Activated CD8-positive, alpha-beta T cell treated with anti-CD3 and anti-CD28 coated beads for 36 hours (primary cell): ENCODE measurements at regions not wholly inside any gene's neighbourhood (a gene's known extent, or its start where the extent isn't known, plus 50 kb on each side); places are given as distances from the start of the nearest gene placed in this dataset.

ENCODE experiments used
- ATAC-seq: fragments of 200-7000 bp; cut with Tn5 transposase; one replicate; pipeline ENCODE4 v1.10.0; 2021; ENCODE audit warnings: mild to moderate bottlenecking, moderate library complexity
- CTCF ChIA-PET: fragments of 350-600 bp; sonication (Branson Sonifier 250); formaldehyde crosslinking; loops from one replicate; lab custom pipeline; 2021; ENCODE audit warnings: antibody characterized with exemption; lab: Charles Lee
- POLR2A ChIA-PET: fragments of 350-600 bp; sonication (Branson Sonifier 250); formaldehyde crosslinking; loops from one replicate; lab custom pipeline; 2021; ENCODE audit warnings: antibody characterized with exemption; lab: Charles Lee
- DNase-seq: peaks from one replicate; pipeline ENCODE4 v3.0.0-alpha.2; 2020
- H3K27ac Mint-ChIP-seq: one replicate; pipeline ENCODE4 v1.8.0; 2021; ENCODE audit warnings: mild to moderate bottlenecking, mixed read lengths
- H3K27me3 Mint-ChIP-seq: one replicate; pipeline ENCODE4 v1.8.0; 2021; ENCODE audit warnings: mixed read lengths
- H3K36me3 Mint-ChIP-seq: one replicate; pipeline ENCODE4 v1.8.0; 2021; ENCODE audit warnings: low read depth, mixed read lengths
- H3K4me1 Mint-ChIP-seq: one replicate; pipeline ENCODE4 v1.8.0; 2021; ENCODE audit warnings: low read depth, mixed read lengths
- H3K4me3 Mint-ChIP-seq: one replicate; pipeline ENCODE4 v1.8.0; 2021; ENCODE audit warnings: mild to moderate bottlenecking, moderate library complexity, mixed read lengths
- H3K9me3 Mint-ChIP-seq: one replicate; pipeline ENCODE4 v1.8.0; 2021; ENCODE audit warnings: mixed read lengths
- CTCF ChIP-seq: fragments of 200-600 bp; IDR thresholded peaks from one replicate; pipeline ENCODE4 v1.8.0; 2022; ENCODE audit warnings: antibody characterized with exemption, mild to moderate bottlenecking
- intact Hi-C: fragments of 100-400 bp; cut with micrococcal nuclease; formaldehyde crosslinking; loops from one replicate; pipeline ENCODE4 v1.10.0; 2022

GRCh38 chr16:86455116-86455515 is 55.2 kb upstream of the FOXF1 start:
- Mint-ChIP-seq H3K9me3 (no peaks in the 10 kb centered on the region), H3K27ac (no peak overlapping the region), H3K4me3 (no peak overlapping the region), H3K36me3 (no peaks in the 10 kb centered on the region), H3K27me3 (peaks cover 14% of the 10 kb centered on the region), H3K4me1 (no peaks in the 10 kb centered on the region)
- no peak for TF ChIP-seq CTCF
- CTCF ChIA-PET = no interaction called here
- intact Hi-C loops = no loop called here
- ATAC-seq (no peak), DNase-seq (no peak)
- POLR2A ChIA-PET = no interaction called here

GRCh38 chr16:86455640-86456039 is 54.7 kb upstream of the FOXF1 start:
- intact Hi-C loops = no loop called here
- ChIA-PET POLR2A (no interaction called here), CTCF (no interaction called here)
- DNase-seq = no peak
- no peak overlapping the region for H3K4me3 Mint-ChIP-seq
- H3K9me3 Mint-ChIP-seq = peaks cover 1% of the 10 kb centered on the region
- no peak overlapping the region for H3K27ac Mint-ChIP-seq
- ATAC-seq = no peak
- H3K36me3 Mint-ChIP-seq = no peaks in the 10 kb centered on the region
- no peak for TF ChIP-seq CTCF
- H3K27me3 Mint-ChIP-seq = peaks cover 14% of the 10 kb centered on the region
- no peaks in the 10 kb centered on the region for H3K4me1 Mint-ChIP-seq

GRCh38 chr16:86457501-86458148 is 52.7 kb upstream of the FOXF1 start:
- POLR2A ChIA-PET = no interaction called here
- H3K4me1 Mint-ChIP-seq = no peaks in the 10 kb centered on the region
- intact Hi-C loops = no loop called here

GRCh38 chr16:86458149-86458777 is 52.1 kb upstream of the FOXF1 start:
- H3K9me3 Mint-ChIP-seq = peaks cover 9% of the 10 kb centered on the region
- ChIA-PET CTCF (no interaction called here), POLR2A (no interaction called here)
- no peak overlapping the region for H3K4me3 Mint-ChIP-seq
- no peaks in the 10 kb centered on the region for H3K4me1 Mint-ChIP-seq
- no peak for ATAC-seq
- intact Hi-C loops = no loop called here
- TF ChIP-seq CTCF = no peak
- H3K27me3 Mint-ChIP-seq = peaks cover 17% of the 10 kb centered on the region
- DNase-seq = no peak
- H3K27ac Mint-ChIP-seq = no peak overlapping the region
- H3K36me3 Mint-ChIP-seq = no peaks in the 10 kb centered on the region

More at GRCh38 chr16:86457501-86458148, 52.7 kb upstream of the FOXF1 start:
- Mint-ChIP-seq H3K27ac (no peak overlapping the region), H3K4me3 (no peak overlapping the region), H3K9me3 (peaks cover 9% of the 10 kb centered on the region), H3K27me3 (peaks cover 17% of the 10 kb centered on the region), H3K36me3 (no peaks in the 10 kb centered on the region)
- TF ChIP-seq CTCF = no peak
- DNase-seq = no peak
- ATAC-seq = no peak
- CTCF ChIA-PET = no interaction called here

- Mint-ChIP-seq H3K4me3 (no peak overlapping the region), H3K27ac (no peak overlapping the region), H3K4me1 (no peaks in the 10 kb centered on the region), H3K27me3 (peaks cover 17% of the 10 kb centered on the region), H3K9me3 (peaks cover 14% of the 10 kb centered on the region), H3K36me3 (no peaks in the 10 kb centered on the region)
- intact Hi-C loops = no loop called here
- DNase-seq (no peak), ATAC-seq (no peak)
- TF ChIP-seq CTCF = no peak
- POLR2A ChIA-PET = no interaction called here
- CTCF ChIA-PET = no interaction called here
Observed at GRCh38 chr16:86459266-86459665, 51.1 kb upstream of the FOXF1 start.
